Cardiac muscle cell (in vitro differentiated cells and primary cell): ENCODE measurements at regions not wholly inside any gene's neighbourhood (a gene's known extent, or its start where the extent isn't known, plus 50 kb on each side); places are given as distances from the start of the nearest gene placed in this dataset.
"Not testable (repeated sequence)": the region's sequence is repeated elsewhere in the genome, so short reads cannot be mapped to it uniquely, and the experiment has no call there.

Experiments
- DNase-seq, 2 donors: peaks; one replicate each; pipeline versions ENCODE4 v3.0.0 to v3.0.0-alpha.2; 2010 to 2017; ENCODE audit warnings: low read depth in 1 of 2, low spot score in 1 of 2
- H3K27ac ChIP-seq: fragments of 200-600 bp; sonication (generic); 2 replicates; pipeline ENCODE4 v1.5.1; 2016
- H3K27me3 ChIP-seq: fragments of 200-600 bp; sonication (generic); 2 replicates; pipeline ENCODE4 v1.6.0; 2016; ENCODE audit warnings: control low read depth
- H3K36me3 ChIP-seq: fragments of 200-600 bp; sonication (generic); 2 replicates; pipeline ENCODE4 v1.5.1; 2016; ENCODE audit warnings: control low read depth
- H3K4me1 ChIP-seq: fragments of 200-600 bp; sonication (generic); 2 replicates; pipeline ENCODE4 v1.8.1; 2017; ENCODE audit warnings: low read depth, mild to moderate bottlenecking, mixed run types
- H3K4me3 ChIP-seq: fragments of 200-600 bp; sonication (generic); 2 replicates; pipeline ENCODE4 v1.5.1; 2016; ENCODE audit warnings: mild to moderate bottlenecking
- H3K9me3 ChIP-seq: fragments of 200-600 bp; sonication (generic); 2 replicates; pipeline ENCODE4 v1.5.1; 2017; ENCODE audit warnings: low read depth, mild to moderate bottlenecking, control low read depth
- CTCF ChIP-seq: IDR thresholded peaks from 2 replicates; pipeline ENCODE4 v1.5.1; 2012; ENCODE audit warnings: low read depth, mild to moderate bottlenecking, low read length

DNA sequence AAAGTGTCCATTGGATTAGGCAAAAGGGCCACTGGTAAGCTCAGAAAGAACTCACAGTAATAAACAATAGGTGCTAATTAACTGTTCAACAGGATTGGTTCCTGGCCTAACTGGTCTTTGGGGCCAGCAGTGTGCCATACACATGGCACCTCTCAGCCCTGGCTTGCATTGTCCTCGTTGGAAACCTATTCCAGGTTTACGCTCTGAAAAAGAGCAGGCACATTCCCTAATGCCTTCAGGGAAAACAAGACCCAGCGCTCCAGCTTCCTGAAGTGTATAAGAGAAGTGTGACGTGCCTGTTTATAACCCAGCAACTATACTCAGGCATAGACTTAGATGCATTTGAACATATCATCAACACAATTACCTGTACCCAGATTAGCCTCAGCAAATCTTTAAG is 51.9 kb upstream of the RBM47 start:
- Histone ChIP-seq H3K4me3 (no peak overlapping the region), H3K27me3 (no peaks in the 10 kb centered on the region), H3K4me1 (no peaks in the 10 kb centered on the region), H3K9me3 (no peaks in the 10 kb centered on the region), H3K27ac (no peak overlapping the region), H3K36me3 (no peaks in the 10 kb centered on the region)
- no peak for TF ChIP-seq CTCF
- peak in 1 of 2 donors; percentile 28 for DNase-seq

GRCh38 chr4:40682290-40683101 is 52.8 kb upstream of the RBM47 start:
- TF ChIP-seq CTCF = no peak
- Histone ChIP-seq H3K27me3 (no peaks in the 10 kb centered on the region), H3K4me1 (no peaks in the 10 kb centered on the region), H3K36me3 (no peaks in the 10 kb centered on the region), H3K9me3 (no peaks in the 10 kb centered on the region), H3K4me3 (no peak overlapping the region), H3K27ac (no peak overlapping the region)
- no peak for DNase-seq

DNA sequence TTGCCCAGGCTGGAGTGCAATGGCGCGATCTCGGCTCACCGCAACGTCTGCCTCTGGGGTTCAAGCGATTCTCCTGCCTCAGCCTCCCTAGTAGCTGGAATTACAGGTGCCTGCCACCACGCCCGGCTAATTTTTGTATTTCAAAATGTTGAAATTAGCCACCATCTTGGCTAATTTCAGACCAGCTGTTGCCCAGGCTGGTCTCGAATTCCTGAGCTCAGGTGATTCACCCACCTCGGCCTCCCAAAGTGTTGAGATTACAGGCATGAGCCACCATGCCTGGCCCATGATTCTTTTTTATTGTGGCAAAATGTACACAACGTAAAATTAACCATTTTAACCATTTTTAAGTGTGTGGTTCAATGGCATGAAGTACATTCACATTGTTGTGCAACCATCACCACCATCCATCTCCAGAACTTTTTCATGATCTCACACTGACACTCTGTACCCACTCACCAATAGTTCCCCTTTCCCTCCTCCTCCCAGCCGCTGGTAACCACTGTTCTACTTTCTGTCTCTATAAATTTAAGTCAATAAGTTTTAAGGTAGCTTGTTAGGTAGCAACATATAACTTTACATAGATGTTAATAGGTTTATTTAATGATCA is 54.0 kb upstream of the RBM47 start:
- H3K36me3 ChIP-seq, H3K4me1 ChIP-seq, DNase-seq, H3K4me3 ChIP-seq, H3K27ac ChIP-seq, H3K9me3 ChIP-seq, H3K27me3 ChIP-seq: not testable (repeated sequence)

DNA sequence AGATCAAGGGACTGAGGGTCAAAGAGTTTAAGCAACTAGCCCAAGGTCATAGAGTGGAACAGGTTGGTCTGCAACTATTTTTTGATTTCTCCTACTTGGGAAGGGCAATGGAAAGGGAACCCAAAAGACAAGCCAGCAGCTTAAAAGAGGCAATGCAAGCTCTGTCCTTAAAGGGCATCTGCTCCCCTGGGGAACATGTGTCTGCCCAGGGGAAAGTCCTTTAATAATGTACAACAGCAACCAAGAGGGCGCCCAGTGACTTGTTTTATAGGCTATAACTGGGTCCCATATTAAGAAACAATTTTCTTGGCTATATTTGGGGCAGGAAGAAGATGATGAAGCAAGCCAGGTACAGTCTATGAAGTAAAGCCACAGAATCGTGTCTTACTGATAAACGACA is 54.7 kb upstream of the RBM47 start:
- no peak for TF ChIP-seq CTCF
- H3K27me3 ChIP-seq = no peaks in the 10 kb centered on the region
- H3K36me3 ChIP-seq = no peaks in the 10 kb centered on the region
- no peak for DNase-seq
- H3K9me3 ChIP-seq = no peaks in the 10 kb centered on the region
- no peak overlapping the region for H3K27ac ChIP-seq
- no peaks in the 10 kb centered on the region for H3K4me1 ChIP-seq
- H3K4me3 ChIP-seq = no peak overlapping the region

- H3K27ac ChIP-seq = no peak overlapping the region
- no peaks in the 10 kb centered on the region for H3K27me3 ChIP-seq
- DNase-seq = peak in 1 of 2 donors; percentile 71
- no peaks in the 10 kb centered on the region for H3K9me3 ChIP-seq
- no peak for TF ChIP-seq CTCF
- H3K4me3 ChIP-seq = no peak overlapping the region
- H3K36me3 ChIP-seq = no peaks in the 10 kb centered on the region
- H3K4me1 ChIP-seq = no peaks in the 10 kb centered on the region
These were observed 55.6 kb upstream of the RBM47 start for GRCh38 chr4:40685300-40685699.

GRCh38 chr4:40686081-40686913 is 56.6 kb upstream of the RBM47 start:
- no peak overlapping the region for H3K4me3 ChIP-seq
- no peaks in the 10 kb centered on the region for H3K27me3 ChIP-seq
- TF ChIP-seq CTCF = no peak
- no peak overlapping the region for H3K27ac ChIP-seq
- H3K4me1 ChIP-seq = no peaks in the 10 kb centered on the region
- no peak for DNase-seq
- no peaks in the 10 kb centered on the region for H3K36me3 ChIP-seq
- H3K9me3 ChIP-seq = no peaks in the 10 kb centered on the region
